Ishikawa (cell line): ENCODE measurements at regions not wholly inside any gene's neighbourhood (a gene's known extent, or its start where the extent isn't known, plus 50 kb on each side); places are given as distances from the start of the nearest gene placed in this dataset.

Source experiments
- CEBPB ChIP-seq: IDR thresholded peaks from 2 replicates; pipeline ENCODE4 v1.6.1; 2012
- CREB1 ChIP-seq: IDR thresholded peaks from 2 replicates; pipeline ENCODE4 v1.6.1; 2012; ENCODE audit warnings: low read depth
- EP300 ChIP-seq: IDR thresholded peaks from 2 replicates; pipeline ENCODE4 v1.6.1; 2012; ENCODE audit warnings: borderline replicate concordance
- FOXM1 ChIP-seq: IDR thresholded peaks from 2 replicates; pipeline ENCODE4 v1.6.1; 2012; ENCODE audit warnings: low read depth, borderline replicate concordance
- MAX ChIP-seq: IDR thresholded peaks from 2 replicates; pipeline ENCODE4 v1.6.1; 2012
- RAD21 ChIP-seq: IDR thresholded peaks from 2 replicates; pipeline ENCODE4 v1.6.1; 2012; ENCODE audit warnings: low read depth
- TF ChIP-seq, protein P1 (sequence below): IDR thresholded peaks from 2 replicates; pipeline ENCODE4 v1.6.1; 2012

DNA sequence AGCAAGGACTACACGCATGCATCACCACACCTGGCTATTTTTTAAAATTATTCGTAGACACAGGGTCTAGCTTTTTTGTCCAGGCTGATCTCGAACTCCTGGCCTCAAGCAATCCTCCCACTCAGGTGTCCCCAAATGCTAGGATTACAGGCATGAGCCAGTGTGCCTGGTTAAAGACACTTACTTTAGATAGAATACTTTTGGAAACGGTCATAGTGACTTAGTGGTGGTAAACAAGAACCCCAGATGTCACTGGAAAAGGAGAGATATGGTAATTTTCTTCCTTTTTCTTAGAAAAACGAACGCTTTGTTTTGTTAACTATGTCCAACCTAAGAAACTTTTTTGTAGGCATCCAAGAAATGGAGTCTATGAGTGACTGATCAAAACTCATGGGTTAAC is 137.3 kb downstream of the TFAP2B start:
- no peak for TF ChIP-seq CREB1
- TF ChIP-seq MAX = no peak
- no peak for TF ChIP-seq RAD21
- no peak for TF ChIP-seq FOXM1
- no peak for TF ChIP-seq CEBPB
- no peak for TF ChIP-seq EP300
- TF ChIP-seq, protein P1, sequence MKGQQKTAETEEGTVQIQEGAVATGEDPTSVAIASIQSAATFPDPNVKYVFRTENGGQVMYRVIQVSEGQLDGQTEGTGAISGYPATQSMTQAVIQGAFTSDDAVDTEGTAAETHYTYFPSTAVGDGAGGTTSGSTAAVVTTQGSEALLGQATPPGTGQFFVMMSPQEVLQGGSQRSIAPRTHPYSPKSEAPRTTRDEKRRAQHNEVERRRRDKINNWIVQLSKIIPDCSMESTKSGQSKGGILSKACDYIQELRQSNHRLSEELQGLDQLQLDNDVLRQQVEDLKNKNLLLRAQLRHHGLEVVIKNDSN = no peak
